UCSD-AML1 (cell line): ENCODE measurements at regions not wholly inside any gene's neighbourhood (a gene's known extent, or its start where the extent isn't known, plus 50 kb on each side); places are given as distances from the start of the nearest gene placed in this dataset.
"Not testable (repeated sequence)": the region's sequence is repeated elsewhere in the genome, so short reads cannot be mapped to it uniquely, and the experiment has no call there.

Experiments
- DNase-seq: peaks from one replicate; lab custom pipeline; 2025; ENCODE audit not compliant: unreplicated experiment; lab: John Stamatoyannopoulos, UW

DNA sequence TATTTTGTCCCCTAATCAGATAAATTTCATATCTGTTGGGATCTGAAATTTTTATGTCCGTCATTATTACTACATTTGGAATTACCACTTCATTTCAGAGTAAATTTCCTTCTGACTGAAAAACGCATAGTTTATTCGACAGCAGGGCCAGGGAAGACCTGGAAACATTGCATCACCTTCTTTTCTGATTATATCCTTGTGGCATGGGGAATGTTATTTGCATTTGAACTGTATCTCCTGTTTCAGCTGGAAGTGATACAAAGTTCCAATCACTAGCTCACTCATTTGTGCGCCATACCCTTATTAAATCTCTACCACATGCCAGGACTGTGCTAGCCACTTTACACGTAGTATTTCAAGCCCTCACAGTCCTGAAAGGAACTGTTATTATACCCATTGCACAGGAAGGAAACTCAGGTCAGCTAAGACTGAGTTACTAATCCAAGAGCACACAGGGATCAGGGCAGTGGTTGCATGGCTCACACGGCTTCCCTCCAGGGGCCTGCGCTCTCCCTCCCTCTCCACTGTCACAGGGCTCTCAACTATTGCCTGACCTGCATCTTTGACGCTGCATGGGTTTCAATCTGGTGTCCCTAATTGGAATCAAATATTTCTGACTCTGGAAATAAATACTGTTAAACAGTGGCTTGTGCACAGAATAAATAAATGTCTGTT lies 84.4 kb upstream of the NANOS1 start:
- no peak for DNase-seq

- DNase-seq, result no peak
These were observed 80.7 kb upstream of the NANOS1 start for GRCh38 chr10:118948786-118949185.

DNA sequence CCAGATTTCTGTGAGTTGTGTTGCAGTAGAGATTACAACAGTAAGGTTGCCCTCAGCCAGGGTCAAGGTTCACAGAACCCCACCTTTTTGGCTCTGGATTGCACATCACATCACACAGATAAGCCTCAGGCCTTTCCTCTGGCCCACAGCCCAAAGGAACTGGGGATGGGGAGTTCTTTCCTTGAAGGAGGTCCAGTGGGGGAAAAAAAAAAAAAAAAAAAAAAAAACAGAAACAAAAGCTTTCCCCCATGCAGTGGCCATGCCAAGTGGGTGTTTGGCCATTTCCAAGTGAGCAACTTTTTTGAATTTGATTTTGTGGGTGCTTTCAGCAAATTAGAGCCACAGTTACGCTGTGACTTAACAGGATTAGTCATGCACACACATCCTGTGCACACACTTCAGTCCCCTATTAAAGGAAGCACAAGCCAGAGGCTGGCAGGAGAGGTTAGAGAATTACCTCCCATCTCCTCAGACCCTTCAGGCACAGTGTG lies 79.3 kb upstream of the NANOS1 start:
- DNase-seq, result no peak

GRCh38 chr10:118950997-118951637 lies 78.4 kb upstream of the NANOS1 start:
- no peak for DNase-seq

GRCh38 chr10:118952493-118953295 lies 76.8 kb upstream of the NANOS1 start:
- no peak for DNase-seq

DNA sequence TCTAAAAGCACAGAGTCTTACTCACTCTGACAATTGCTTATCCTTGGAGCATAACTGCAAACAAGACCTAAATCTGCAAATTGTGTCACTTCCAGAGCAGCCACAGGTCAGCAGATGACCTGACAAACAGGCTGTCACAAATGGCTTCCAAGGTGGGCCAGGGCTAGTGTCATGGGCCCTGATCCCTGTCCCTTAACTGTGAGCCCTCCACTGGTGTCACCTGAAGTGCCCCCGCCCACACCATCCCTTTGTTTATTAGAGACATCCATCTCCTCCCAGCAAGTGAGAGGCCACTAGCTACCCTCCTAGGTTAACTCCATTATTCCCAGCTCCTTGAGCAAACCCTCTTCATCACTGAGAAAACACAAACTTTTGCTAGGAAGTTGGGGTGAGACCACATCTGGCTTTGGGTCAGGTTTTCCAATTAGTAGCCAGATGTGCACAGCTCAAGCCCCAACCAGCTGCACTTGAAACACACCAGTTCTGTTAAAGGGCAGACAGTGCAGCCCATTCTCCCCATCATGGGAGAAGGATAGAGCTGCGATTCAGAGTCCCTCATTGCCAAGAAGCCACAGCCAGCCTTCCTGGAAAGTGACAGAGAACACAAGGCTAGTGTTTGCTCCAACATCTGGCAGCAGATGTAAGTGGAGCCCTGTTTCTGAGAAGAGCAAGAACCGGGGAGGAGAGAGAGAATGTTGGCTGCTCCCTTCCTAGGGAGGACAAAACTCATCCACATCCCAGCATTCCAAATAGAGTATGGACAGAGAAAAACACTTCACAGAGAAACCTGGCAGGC lies 75.7 kb upstream of the NANOS1 start:
- DNase-seq, result no peak

DNA sequence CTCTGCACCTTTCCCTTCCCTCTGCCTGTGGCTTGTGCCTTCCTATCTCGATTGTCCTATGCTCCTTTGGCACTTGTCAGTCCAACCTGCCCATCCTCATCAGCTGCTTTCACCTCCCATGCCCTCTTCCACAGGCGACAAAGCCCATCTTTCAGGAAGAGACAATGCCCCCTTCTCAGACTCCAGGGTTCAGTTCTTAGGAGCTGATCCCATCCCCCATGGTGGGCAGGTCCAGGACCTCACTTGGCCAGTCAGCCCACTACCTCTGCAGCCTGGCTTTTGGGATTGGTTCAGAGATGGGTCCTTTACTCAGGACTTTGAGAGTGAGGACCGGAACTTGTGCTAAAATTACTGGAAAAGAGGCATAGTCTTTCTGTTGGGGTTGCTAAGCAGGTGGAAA lies 74.0 kb upstream of the NANOS1 start:
- no peak for DNase-seq

DNA sequence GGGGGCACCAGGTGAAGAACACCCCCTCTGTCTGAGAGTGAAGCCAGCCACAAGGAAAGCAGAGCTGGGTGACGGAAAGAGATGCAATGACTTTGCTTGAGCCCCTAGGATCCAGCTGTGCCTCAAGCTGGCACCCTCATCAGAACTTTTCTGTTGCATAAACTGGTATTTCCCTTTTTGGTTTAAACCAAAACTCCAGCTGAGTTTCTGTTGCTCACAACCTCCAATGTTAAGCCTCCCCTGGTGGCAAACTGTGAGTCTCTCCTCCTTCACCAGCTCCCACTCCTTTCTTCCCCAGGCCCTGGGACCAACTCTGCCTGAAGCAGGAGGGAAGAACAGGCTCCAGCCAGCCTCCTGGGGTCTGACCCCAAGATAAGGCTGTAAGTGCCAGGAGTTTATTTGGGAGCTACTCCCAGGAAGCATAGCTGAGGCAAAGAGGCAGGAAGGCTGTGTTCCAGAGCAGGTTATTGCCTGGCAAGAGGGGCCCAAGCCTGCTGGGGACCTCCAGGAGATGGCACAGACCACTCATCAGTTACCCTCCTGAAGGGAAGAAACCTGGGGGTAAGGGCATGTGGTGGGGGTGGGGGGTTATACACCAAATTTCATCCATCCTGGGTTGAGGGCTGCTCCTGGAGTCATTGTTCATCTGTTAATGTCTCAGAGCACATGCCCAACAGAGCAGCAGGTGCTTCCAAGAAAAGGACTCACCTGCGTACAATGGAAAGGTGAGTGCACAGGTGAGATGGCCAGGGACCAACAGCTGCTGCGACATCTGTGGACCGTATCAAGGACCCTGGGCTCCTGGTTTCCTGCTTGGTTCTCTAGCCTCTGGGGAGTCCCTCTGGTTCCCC lies 73.3 kb upstream of the NANOS1 start:
- DNase-seq, result no peak

- DNase-seq, result no peak
These were observed 72.6 kb upstream of the NANOS1 start for GRCh38 chr10:118956802-118957442.

DNA sequence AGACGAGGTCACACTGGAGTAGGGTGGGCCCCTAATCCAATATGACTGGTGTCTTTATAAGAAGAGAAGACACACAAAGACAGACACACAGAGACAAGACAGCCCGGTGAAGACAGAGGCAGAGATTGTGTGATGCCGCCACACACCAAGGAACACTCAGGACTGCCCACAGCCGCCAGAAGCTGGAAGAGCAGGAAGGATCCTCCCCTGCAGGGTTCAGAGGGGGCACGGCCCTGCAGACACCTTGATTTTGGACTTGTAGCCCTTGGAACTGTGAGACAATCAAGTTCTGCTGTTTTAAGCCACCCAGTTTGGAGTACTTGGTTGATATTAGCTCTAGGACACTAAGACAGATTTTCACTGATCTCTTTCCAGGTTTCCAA lies 72.1 kb upstream of the NANOS1 start:
- no peak for DNase-seq

DNA sequence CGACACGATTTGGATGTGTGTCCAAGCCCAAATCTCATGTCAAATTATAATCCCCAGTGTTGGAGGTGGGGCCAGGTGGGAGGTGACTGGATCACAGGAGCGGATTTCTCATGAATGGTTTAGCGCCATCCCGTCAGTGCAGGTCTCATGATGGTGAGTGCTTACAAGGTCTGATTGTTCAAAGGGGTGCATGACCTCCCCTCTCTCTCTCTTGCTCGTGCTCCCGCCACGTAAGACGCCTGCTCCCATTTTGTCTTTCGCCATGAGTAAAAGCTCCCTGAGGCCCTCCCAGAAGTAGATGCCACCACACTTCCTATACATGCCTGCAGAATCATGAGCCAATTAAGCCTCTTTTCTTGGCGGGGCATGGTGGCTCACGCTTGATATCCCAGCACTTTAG lies 71.5 kb upstream of the NANOS1 start:
- no peak for DNase-seq

- no peak for DNase-seq
These were observed 71.0 kb upstream of the NANOS1 start for GRCh38 chr10:118958559-118958958.

- DNase-seq, result no peak
These were observed 70.3 kb upstream of the NANOS1 start for GRCh38 chr10:118958984-118959925.

DNA sequence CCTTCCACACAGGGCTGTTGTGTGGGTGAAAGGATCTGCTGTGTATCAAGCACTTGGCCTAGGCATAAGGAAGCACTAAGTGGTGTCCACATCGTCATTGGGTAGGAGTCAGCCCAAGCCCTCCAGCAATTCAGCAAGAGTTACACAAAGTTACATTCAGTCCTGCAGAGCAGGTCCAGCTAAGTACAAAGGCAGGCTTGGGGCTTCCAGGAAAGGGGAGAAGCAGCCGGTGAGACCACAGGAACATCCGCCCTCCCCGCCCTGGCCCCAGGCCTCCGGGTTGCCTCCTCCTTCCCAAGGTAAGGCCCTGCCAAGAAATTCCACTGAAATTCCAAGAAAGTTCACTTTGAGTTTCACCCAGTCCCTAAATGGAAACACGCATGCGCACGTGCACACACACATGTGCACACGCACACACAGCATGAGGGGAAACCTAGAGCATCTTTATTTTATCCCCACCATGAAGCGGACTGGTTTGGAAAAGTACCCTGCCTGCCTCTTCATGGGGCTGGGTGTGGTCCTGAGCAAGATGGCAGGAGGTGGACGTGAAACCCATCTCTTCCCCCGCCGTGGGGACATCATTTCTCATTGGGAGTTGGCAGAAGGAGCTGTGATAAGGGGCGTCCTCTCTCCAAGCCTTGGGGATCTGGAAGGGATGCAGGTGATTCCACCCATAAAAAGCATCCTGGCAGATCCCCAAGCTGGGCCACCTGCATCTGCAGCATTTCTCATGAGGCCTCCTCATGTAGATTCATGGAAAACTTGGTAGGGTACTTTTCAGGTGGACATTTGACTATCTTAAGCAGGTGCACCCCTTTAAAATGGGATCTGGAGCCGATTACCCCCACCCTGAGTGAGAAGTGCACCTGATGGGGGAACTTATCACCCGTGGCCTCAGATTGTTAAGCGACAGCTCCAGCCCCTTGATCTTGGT lies 69.1 kb upstream of the NANOS1 start:
- no peak for DNase-seq

GRCh38 chr10:118961436-118961835 lies 68.1 kb upstream of the NANOS1 start:
- DNase-seq, result no peak

- DNase-seq, result not testable (repeated sequence)
These were observed 67.1 kb upstream of the NANOS1 start for GRCh38 chr10:118962331-118962868.

- no peak for DNase-seq
These were observed 66.2 kb upstream of the NANOS1 start for GRCh38 chr10:118963341-118963740.
